GM12891 (cell line): ENCODE measurements at regions not wholly inside any gene's neighbourhood (a gene's known extent, or its start where the extent isn't known, plus 50 kb on each side); places are given as distances from the start of the nearest gene placed in this dataset.

Experiments
- DNase-seq: peaks from one replicate; pipeline ENCODE4 v3.0.0; 2011; ENCODE audit warnings: low spot score; ENCODE audit not compliant: insufficient read length
- FAIRE-seq: peaks from 2 replicates; lab custom pipeline; 2011; peaks lifted over from hg19 to GRCh38; lab: Jason Lieb, UNC
- PAX5 ChIP-seq: IDR thresholded peaks from 2 replicates; pipeline ENCODE4 v1.6.1; 2011; ENCODE audit warnings: low read length, moderate library complexity, mild to moderate bottlenecking; ENCODE audit not compliant: insufficient read depth, severe bottlenecking
- POLR2A ChIP-seq: IDR thresholded peaks from 2 replicates; pipeline ENCODE4 v1.6.1; 2011; ENCODE audit warnings: low read depth, low read length, control low read depth
- POLR2AphosphoS5 ChIP-seq: IDR thresholded peaks from 2 replicates; pipeline ENCODE4 v1.6.1; 2011; ENCODE audit warnings: low read depth, low read length, control low read depth
- POU2F2 ChIP-seq: IDR thresholded peaks from 2 replicates; pipeline ENCODE4 v1.6.1; 2011; ENCODE audit warnings: low read depth, mild to moderate bottlenecking, control low read depth, low read length, moderate library complexity
- SPI1 ChIP-seq: IDR thresholded peaks from 2 replicates; pipeline ENCODE4 v1.6.1; 2011; ENCODE audit warnings: low read depth, low read length, control low read depth
- TAF1 ChIP-seq: IDR thresholded peaks from 2 replicates; pipeline ENCODE4 v1.6.1; 2011; ENCODE audit warnings: low read depth, low read length, control low read depth

- TF ChIP-seq PAX5 (no peak), SPI1 (no peak), POU2F2 (no peak), TAF1 (no peak), POLR2AphosphoS5 (no peak), POLR2A (no peak)
- FAIRE-seq (no peak), DNase-seq (no peak)
Observed at GRCh38 chr12:113634474-113634873, 162.8 kb upstream of the LHX5 start.

- DNase-seq (no peak), FAIRE-seq (no peak)
- TF ChIP-seq SPI1 (0 out of 2 replicates have a peak, but pooled peaks have one; percentile 1), POU2F2 (no peak)
Observed at GRCh38 chr12:113633678-113634332, 162.1 kb upstream of the LHX5 start.

GRCh38 chr12:113630625-113631024 lies 159.0 kb upstream of the LHX5 start:
- TF ChIP-seq PAX5, result no peak
- no peak for TF ChIP-seq POLR2AphosphoS5
- no peak for TF ChIP-seq SPI1
- no peak for TF ChIP-seq POLR2A
- TF ChIP-seq POU2F2, result no peak
- no peak for TF ChIP-seq TAF1
- FAIRE-seq (no peak), DNase-seq (no peak)

GRCh38 chr12:113625499-113625898 lies 153.8 kb upstream of the LHX5 start:
- TF ChIP-seq POU2F2, result no peak
- TF ChIP-seq PAX5, result no peak
- TF ChIP-seq TAF1, result no peak
- no peak for TF ChIP-seq SPI1
- FAIRE-seq, result no peak
- no peak for DNase-seq

- TF ChIP-seq POLR2AphosphoS5 (no peak), SPI1 (no peak), POU2F2 (no peak), PAX5 (no peak), POLR2A (no peak), TAF1 (no peak)
- DNase-seq (no peak), FAIRE-seq (no peak)
Observed at GRCh38 chr12:113622410-113622809, 150.7 kb upstream of the LHX5 start.

GRCh38 chr12:113620437-113620976 lies 148.8 kb upstream of the LHX5 start:
- FAIRE-seq (no peak), DNase-seq (no peak)
- no peak for TF ChIP-seq SPI1
- no peak for TF ChIP-seq POLR2AphosphoS5
- no peak for TF ChIP-seq POLR2A
- no peak for TF ChIP-seq PAX5
- no peak for TF ChIP-seq TAF1
- TF ChIP-seq POU2F2, result no peak

GRCh38 chr12:113619202-113619601 lies 147.5 kb upstream of the LHX5 start:
- no peak for TF ChIP-seq PAX5
- FAIRE-seq, result no peak
- no peak for DNase-seq

- TF ChIP-seq POLR2AphosphoS5, result no peak
- no peak for TF ChIP-seq POLR2A
- TF ChIP-seq POU2F2, result no peak
- TF ChIP-seq PAX5, result no peak
- TF ChIP-seq TAF1, result no peak
- no peak for TF ChIP-seq SPI1
- FAIRE-seq, result no peak
- DNase-seq, result no peak
Observed at GRCh38 chr12:113613414-113613813, 141.7 kb upstream of the LHX5 start.

GRCh38 chr12:113612793-113613192 lies 141.1 kb upstream of the LHX5 start:
- FAIRE-seq, result no peak
- no peak for DNase-seq
- TF ChIP-seq PAX5, result no peak
- no peak for TF ChIP-seq POU2F2
- TF ChIP-seq SPI1, result no peak
- TF ChIP-seq POLR2AphosphoS5, result no peak
- TF ChIP-seq POLR2A, result no peak
- TF ChIP-seq TAF1, result no peak

- DNase-seq (no peak), FAIRE-seq (no peak)
- TF ChIP-seq POU2F2 (no peak), SPI1 (no peak), PAX5 (no peak)
Observed at GRCh38 chr12:113612076-113612728, 140.5 kb upstream of the LHX5 start.
